Liver (tissue), 8 donors: ENCODE measurements at regions not wholly inside any gene's neighbourhood (a gene's known extent, or its start where the extent isn't known, plus 50 kb on each side); places are given as distances from the start of the nearest gene placed in this dataset.

ENCODE experiments used
- DNase-seq: peaks from one replicate; pipeline ENCODE4 v3.0.0-alpha.2; 2017; ENCODE audit warnings: low spot score
- H3K27ac ChIP-seq, 2 donors: one replicate each; pipeline ENCODE4 v1.7.0; 2013; ENCODE audit warnings: inconsistent platforms in 2 of 2, low read length in 2 of 2, control low read depth in 1 of 2, low read depth in 1 of 2, mild to moderate bottlenecking in 1 of 2
- H3K27me3 ChIP-seq, 4 donors: one replicate each; pipeline versions ENCODE4 v1.6.1 to v1.7.0; 2013; ENCODE audit warnings: low read length in 3 of 4, inconsistent platforms in 1 of 4, mild to moderate bottlenecking in 1 of 4, moderate library complexity in 1 of 4; ENCODE audit not compliant: control insufficient read depth in 4 of 4, insufficient read depth in 4 of 4
- H3K36me3 ChIP-seq, 4 donors: one replicate each; pipeline versions ENCODE4 v1.6.1 to v1.7.0; 2013; ENCODE audit warnings: low read length in 3 of 4, mild to moderate bottlenecking in 3 of 4, low read depth in 1 of 4, moderate library complexity in 1 of 4; ENCODE audit not compliant: control insufficient read depth in 4 of 4, insufficient read depth in 3 of 4
- H3K4me1 ChIP-seq, 4 donors: one replicate each; pipeline versions ENCODE4 v1.6.1 to v1.7.0; 2013; ENCODE audit warnings: low read length in 3 of 4, mild to moderate bottlenecking in 3 of 4, moderate library complexity in 1 of 4; ENCODE audit not compliant: control insufficient read depth in 4 of 4, insufficient read depth in 4 of 4
- H3K4me3 ChIP-seq, 3 donors: one replicate each; pipeline versions ENCODE4 v1.6.1 to v1.7.0; 2013; ENCODE audit warnings: low read length in 3 of 3, control low read depth in 1 of 3, low read depth in 1 of 3, mild to moderate bottlenecking in 1 of 3
- H3K9ac ChIP-seq, 2 donors: one replicate each; pipeline ENCODE4 v1.7.0; 2013; ENCODE audit warnings: low read length in 2 of 2, mild to moderate bottlenecking in 2 of 2, moderate library complexity in 2 of 2, control low read depth in 1 of 2, low read depth in 1 of 2
- H3K9me3 ChIP-seq, 4 donors: one replicate each; pipeline versions ENCODE4 v1.6.1 to v1.7.0; 2013; ENCODE audit warnings: low read length in 3 of 4; ENCODE audit not compliant: control insufficient read depth in 4 of 4
- ATF3 ChIP-seq: IDR thresholded peaks from 2 replicates; pipeline ENCODE4 v1.6.1; 2016; ENCODE audit warnings: antibody characterized with exemption
- CTCF ChIP-seq: fragments of 150-350 bp; IDR thresholded peaks from 2 replicates; pipeline ENCODE4 v1.5.1; 2017; ENCODE audit warnings: improper control_type of control experiment, low read depth, low read length; ENCODE audit not compliant: missing input control
- EGR1 ChIP-seq, 2 donors: IDR thresholded peaks; 2 replicates each; pipeline ENCODE4 v1.6.1; 2016 to 2018; ENCODE audit warnings: antibody characterized with exemption in 2 of 2, low read depth in 2 of 2
- FOXA1 ChIP-seq: IDR thresholded peaks from 2 replicates; pipeline ENCODE4 v1.6.1; 2016; ENCODE audit warnings: antibody characterized with exemption
- FOXA2 ChIP-seq: IDR thresholded peaks from 2 replicates; pipeline ENCODE4 v1.6.1; 2016; ENCODE audit warnings: antibody characterized with exemption
- GABPA ChIP-seq, 2 donors: IDR thresholded peaks in 1 of 2; conservative IDR thresholded peaks in 1 of 2; 2 replicates each; pipeline ENCODE4 v1.6.1; 2016; ENCODE audit warnings: antibody characterized with exemption in 2 of 2, mild to moderate bottlenecking in 1 of 2, moderate library complexity in 1 of 2
- HNF4A ChIP-seq, 2 donors: conservative IDR thresholded peaks; 2 replicates each; pipeline ENCODE4 v1.6.1; 2016; ENCODE audit warnings: antibody characterized with exemption in 2 of 2, mild to moderate bottlenecking in 2 of 2
- HNF4G ChIP-seq: IDR thresholded peaks from 2 replicates; pipeline ENCODE4 v1.6.1; 2016; ENCODE audit warnings: antibody characterized with exemption
- JUND ChIP-seq, 2 donors: IDR thresholded peaks; 2 replicates each; pipeline ENCODE4 v1.6.1; 2016; ENCODE audit warnings: antibody characterized with exemption in 2 of 2
- MAX ChIP-seq: IDR thresholded peaks from 2 replicates; pipeline ENCODE4 v1.6.1; 2016; ENCODE audit warnings: antibody characterized with exemption
- NR2F2 ChIP-seq: IDR thresholded peaks from 2 replicates; pipeline ENCODE4 v1.6.1; 2016; ENCODE audit warnings: antibody characterized with exemption
- RAD21 ChIP-seq, 2 donors: IDR thresholded peaks; 2 replicates each; pipeline ENCODE4 v1.6.1; 2016; ENCODE audit warnings: antibody characterized with exemption in 2 of 2, mild to moderate bottlenecking in 2 of 2
- RXRA ChIP-seq, 2 donors: IDR thresholded peaks; 2 replicates each; pipeline ENCODE4 v1.6.1; 2017 to 2018; ENCODE audit warnings: antibody characterized with exemption in 2 of 2, mild to moderate bottlenecking in 1 of 2
- SP1 ChIP-seq: IDR thresholded peaks from 2 replicates; pipeline ENCODE4 v1.6.1; 2018; ENCODE audit warnings: antibody characterized with exemption, mild to moderate bottlenecking
- TAF1 ChIP-seq: conservative IDR thresholded peaks from 2 replicates; pipeline ENCODE4 v1.6.1; 2016; ENCODE audit warnings: antibody characterized with exemption, mild to moderate bottlenecking
- YY1 ChIP-seq: IDR thresholded peaks from 2 replicates; pipeline ENCODE4 v1.6.1; 2016; ENCODE audit warnings: antibody characterized with exemption, mild to moderate bottlenecking
- ZBTB33 ChIP-seq: IDR thresholded peaks from 2 replicates; pipeline ENCODE4 v1.6.1; 2016; ENCODE audit warnings: antibody characterized with exemption
- WGBS: extraction: QIAGEN DNeasy Blood & Tissue Kit; methylation state at CpG from one replicate; pipeline ENCODE4 v1.1.7; 2013; 5-methylcytosine and 5-hydroxymethylcytosine counted together
- TF ChIP-seq, protein P1 (sequence below): IDR thresholded peaks from 2 replicates; pipeline ENCODE4 v1.6.1; 2016; ENCODE audit warnings: antibody characterized with exemption, mild to moderate bottlenecking
- donor health status: healthy.
- donor health status: healthy.
- donor health status: healthy.
- donor health status: healthy.
- donor health status: healthy.

DNA sequence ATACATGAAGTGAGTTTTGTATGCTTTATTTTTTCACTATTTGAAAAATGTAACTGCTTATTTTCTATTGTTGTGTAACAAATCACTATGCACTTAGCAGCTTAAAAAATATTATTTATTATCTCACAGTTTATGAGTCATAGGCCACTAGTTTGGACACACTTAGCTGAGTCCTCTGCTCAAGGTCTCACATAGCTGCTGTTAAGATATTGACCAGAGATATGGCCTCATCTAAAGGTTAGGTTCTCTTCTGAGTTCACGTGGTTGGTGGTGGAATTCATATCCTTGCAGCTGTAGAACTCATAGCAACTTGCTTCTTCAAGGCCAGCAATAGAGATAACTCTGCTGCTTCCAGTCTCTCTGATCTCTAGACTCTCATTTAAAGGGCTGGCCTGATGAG, 534.4 kb downstream of the SPRY1 start (continued):
- TF ChIP-seq, protein P1, sequence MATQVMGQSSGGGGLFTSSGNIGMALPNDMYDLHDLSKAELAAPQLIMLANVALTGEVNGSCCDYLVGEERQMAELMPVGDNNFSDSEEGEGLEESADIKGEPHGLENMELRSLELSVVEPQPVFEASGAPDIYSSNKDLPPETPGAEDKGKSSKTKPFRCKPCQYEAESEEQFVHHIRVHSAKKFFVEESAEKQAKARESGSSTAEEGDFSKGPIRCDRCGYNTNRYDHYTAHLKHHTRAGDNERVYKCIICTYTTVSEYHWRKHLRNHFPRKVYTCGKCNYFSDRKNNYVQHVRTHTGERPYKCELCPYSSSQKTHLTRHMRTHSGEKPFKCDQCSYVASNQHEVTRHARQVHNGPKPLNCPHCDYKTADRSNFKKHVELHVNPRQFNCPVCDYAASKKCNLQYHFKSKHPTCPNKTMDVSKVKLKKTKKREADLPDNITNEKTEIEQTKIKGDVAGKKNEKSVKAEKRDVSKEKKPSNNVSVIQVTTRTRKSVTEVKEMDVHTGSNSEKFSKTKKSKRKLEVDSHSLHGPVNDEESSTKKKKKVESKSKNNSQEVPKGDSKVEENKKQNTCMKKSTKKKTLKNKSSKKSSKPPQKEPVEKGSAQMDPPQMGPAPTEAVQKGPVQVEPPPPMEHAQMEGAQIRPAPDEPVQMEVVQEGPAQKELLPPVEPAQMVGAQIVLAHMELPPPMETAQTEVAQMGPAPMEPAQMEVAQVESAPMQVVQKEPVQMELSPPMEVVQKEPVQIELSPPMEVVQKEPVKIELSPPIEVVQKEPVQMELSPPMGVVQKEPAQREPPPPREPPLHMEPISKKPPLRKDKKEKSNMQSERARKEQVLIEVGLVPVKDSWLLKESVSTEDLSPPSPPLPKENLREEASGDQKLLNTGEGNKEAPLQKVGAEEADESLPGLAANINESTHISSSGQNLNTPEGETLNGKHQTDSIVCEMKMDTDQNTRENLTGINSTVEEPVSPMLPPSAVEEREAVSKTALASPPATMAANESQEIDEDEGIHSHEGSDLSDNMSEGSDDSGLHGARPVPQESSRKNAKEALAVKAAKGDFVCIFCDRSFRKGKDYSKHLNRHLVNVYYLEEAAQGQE = no peak
- no peak for TF ChIP-seq FOXA1

- DNase-seq = no peak
- H3K4me1 ChIP-seq = no peaks in the 10 kb centered on the region
- TF ChIP-seq FOXA1 = no peak
- no peak for TF ChIP-seq SP1
- TF ChIP-seq HNF4A (conservative IDR thresholded peaks at IDR 0.05) = no peak
- no peak for TF ChIP-seq RXRA (IDR thresholded peaks at IDR 0.05)
- no peak for TF ChIP-seq FOXA2
- no peak for TF ChIP-seq MAX
- TF ChIP-seq TAF1 = no peak
- TF ChIP-seq JUND (IDR thresholded peaks at IDR 0.05) = no peak
- no peak for TF ChIP-seq ATF3
- no peak for TF ChIP-seq ZBTB33
- no peak for TF ChIP-seq NR2F2
- no peak for TF ChIP-seq EGR1 (IDR thresholded peaks at IDR 0.05; ENCODE audit: low read depth in 2 of 2)
- TF ChIP-seq, protein P1 = no peak
- no peak for TF ChIP-seq RAD21 (IDR thresholded peaks at IDR 0.05)
- no peak for TF ChIP-seq GABPA (IDR thresholded peaks at IDR 0.05 in 1 of 2, conservative IDR thresholded peaks at IDR 0.05 in 1 of 2)
- no peak for TF ChIP-seq YY1
- TF ChIP-seq HNF4G = no peak
- no peak for TF ChIP-seq CTCF
- H3K9ac ChIP-seq = no peak overlapping the region
- H3K9me3 ChIP-seq = no peaks in the 10 kb centered on the region
- H3K27ac ChIP-seq = no peak overlapping the region
- H3K36me3 ChIP-seq = no peaks in the 10 kb centered on the region
- H3K27me3 ChIP-seq = no peaks in the 10 kb centered on the region
- no peak overlapping the region for H3K4me3 ChIP-seq
- WGBS = 78% methylated on average over 2 of the region's 2 CpGs
These were observed 537.5 kb downstream of the SPRY1 start for GRCh38 chr4:123934096-123934495.
